ENCODE measurements at regions not wholly inside any gene's neighbourhood (a gene's known extent, or its start where the extent isn't known, plus 50 kb on each side); places are given as distances from the start of the nearest gene placed in this dataset.

- no peak for DNase-seq
- Histone ChIP-seq H3K27me3 (replicated peaks) (no peaks in the 10 kb centered on the region), H3K27ac (no peak overlapping the region), H3K36me3 (replicated peaks) (no peaks in the 10 kb centered on the region), H3K4me3 (ENCODE audit: low read depth, low read length) (no peak overlapping the region)
- in situ Hi-C loops (cut with HindIII; ENCODE audit: low pct_ligation_motif_present, low sequenced_read_pairs) = no loop called here
- no peak for TF ChIP-seq CTCF (IDR thresholded peaks at IDR 0.05; ENCODE audit: low read depth, low read length, missing control alignments)
Observed at GRCh38 chr6:112651239-112651638, 304.1 kb downstream of the RFPL4B start.

- no peak overlapping the region for H3K4me3 ChIP-seq (ENCODE audit: low read depth, low read length)
- in situ Hi-C loops (cut with HindIII; ENCODE audit: low pct_ligation_motif_present, low sequenced_read_pairs) = no loop called here
Observed at GRCh38 chr6:112659912-112660311, 312.8 kb downstream of the RFPL4B start.

GRCh38 chr6:112660626-112661025 lies 313.5 kb downstream of the RFPL4B start:
- DNase-seq = no peak
- in situ Hi-C loops (cut with HindIII; ENCODE audit: low pct_ligation_motif_present, low sequenced_read_pairs) = no loop called here
- H3K36me3 ChIP-seq (replicated peaks) = no peaks in the 10 kb centered on the region
- no peak overlapping the region for H3K27ac ChIP-seq
- H3K27me3 ChIP-seq (replicated peaks) = no peaks in the 10 kb centered on the region
- TF ChIP-seq CTCF (IDR thresholded peaks at IDR 0.05; ENCODE audit: low read depth, low read length, missing control alignments) = no peak
- H3K4me3 ChIP-seq (ENCODE audit: low read depth, low read length) = no peak overlapping the region

More at GRCh38 chr6:112659912-112660311, 312.8 kb downstream of the RFPL4B start:
- DNase-seq = no peak
- no peaks in the 10 kb centered on the region for H3K36me3 ChIP-seq (replicated peaks)
- no peak overlapping the region for H3K27ac ChIP-seq
- no peaks in the 10 kb centered on the region for H3K27me3 ChIP-seq (replicated peaks)
- no peak for TF ChIP-seq CTCF (IDR thresholded peaks at IDR 0.05; ENCODE audit: low read depth, low read length, missing control alignments)

GRCh38 chr6:112663698-112664097 lies 316.6 kb downstream of the RFPL4B start:
- DNase-seq = no peak

GRCh38 chr6:112665114-112665513 lies 318.0 kb downstream of the RFPL4B start:
- TF ChIP-seq CTCF (IDR thresholded peaks at IDR 0.05; ENCODE audit: low read depth, low read length, missing control alignments) = no peak
- H3K27ac ChIP-seq = peak overlapping the region; percentile 37
- in situ Hi-C loops (cut with HindIII; ENCODE audit: low pct_ligation_motif_present, low sequenced_read_pairs) = no loop called here
- peak; percentile 63 for DNase-seq
- H3K27me3 ChIP-seq (replicated peaks) = no peaks in the 10 kb centered on the region
- H3K36me3 ChIP-seq (replicated peaks) = no peaks in the 10 kb centered on the region
- H3K4me3 ChIP-seq (ENCODE audit: low read depth, low read length) = no peak overlapping the region

More at GRCh38 chr6:112663698-112664097, 316.6 kb downstream of the RFPL4B start:
- Histone ChIP-seq H3K36me3 (replicated peaks) (no peaks in the 10 kb centered on the region), H3K4me3 (ENCODE audit: low read depth, low read length) (no peak overlapping the region), H3K27me3 (replicated peaks) (no peaks in the 10 kb centered on the region), H3K27ac (no peak overlapping the region)
- in situ Hi-C loops (cut with HindIII; ENCODE audit: low pct_ligation_motif_present, low sequenced_read_pairs) = no loop called here
- TF ChIP-seq CTCF (IDR thresholded peaks at IDR 0.05; ENCODE audit: low read depth, low read length, missing control alignments) = no peak

- in situ Hi-C loops (cut with HindIII; ENCODE audit: low pct_ligation_motif_present, low sequenced_read_pairs) = no loop called here
- no peak overlapping the region for H3K4me3 ChIP-seq (ENCODE audit: low read depth, low read length)
- no peak overlapping the region for H3K27ac ChIP-seq
- no peak for TF ChIP-seq CTCF (IDR thresholded peaks at IDR 0.05; ENCODE audit: low read depth, low read length, missing control alignments)
- no peaks in the 10 kb centered on the region for H3K27me3 ChIP-seq (replicated peaks)
- H3K36me3 ChIP-seq (replicated peaks) = no peaks in the 10 kb centered on the region
- DNase-seq = peak; percentile 31
Observed at GRCh38 chr6:112665815-112666214, 318.7 kb downstream of the RFPL4B start.
